ENCODE measurements at regions not wholly inside any gene's neighbourhood (a gene's known extent, or its start where the extent isn't known, plus 50 kb on each side); places are given as distances from the start of the nearest gene placed in this dataset.

GRCh38 chr15:77543159-77543882, 89.4 kb downstream of the LINGO1 start (continued):
- TF ChIP-seq ZC3H11A (IDR thresholded peaks at IDR 0.05; ENCODE audit: low read depth, low read length): no peak
- no peak for TF ChIP-seq ZNF395 (CRISPR knock-in tag; IDR thresholded peaks at IDR 0.05)
- TF ChIP-seq KDM5B (IDR thresholded peaks at IDR 0.05; ENCODE audit: insufficient replicate concordance, low read depth, low read length): no peak
- no peak for TF ChIP-seq ZNF165 (CRISPR knock-in tag; IDR thresholded peaks at IDR 0.05; ENCODE audit: borderline replicate concordance)
- peak; percentile 89 for TF ChIP-seq RB1 (IDR thresholded peaks at IDR 0.05; ENCODE audit: low read depth)
- TF ChIP-seq NELFE (IDR thresholded peaks at IDR 0.05; ENCODE audit: insufficient read depth, insufficient read length): no peak
- TF ChIP-seq NR1H2 (CRISPR knock-in tag; IDR thresholded peaks at IDR 0.05): no peak
- no peak for TF ChIP-seq ZNF639 (CRISPR knock-in tag; conservative IDR thresholded peaks at IDR 0.05 in 1 of 2, IDR thresholded peaks at IDR 0.05 in 1 of 2)
- no peak for TF ChIP-seq TSC22D4 (tag; IDR thresholded peaks at IDR 0.05)
- TF ChIP-seq SMAD3 (CRISPR knock-in tag; conservative IDR thresholded peaks at IDR 0.05): no peak
- no peak for TF ChIP-seq ZNF512 (tag; IDR thresholded peaks at IDR 0.05)
- no peak for TF ChIP-seq ZNF197 (CRISPR knock-in tag; IDR thresholded peaks at IDR 0.05; ENCODE audit: low read depth)
- TF ChIP-seq, protein P1, sequence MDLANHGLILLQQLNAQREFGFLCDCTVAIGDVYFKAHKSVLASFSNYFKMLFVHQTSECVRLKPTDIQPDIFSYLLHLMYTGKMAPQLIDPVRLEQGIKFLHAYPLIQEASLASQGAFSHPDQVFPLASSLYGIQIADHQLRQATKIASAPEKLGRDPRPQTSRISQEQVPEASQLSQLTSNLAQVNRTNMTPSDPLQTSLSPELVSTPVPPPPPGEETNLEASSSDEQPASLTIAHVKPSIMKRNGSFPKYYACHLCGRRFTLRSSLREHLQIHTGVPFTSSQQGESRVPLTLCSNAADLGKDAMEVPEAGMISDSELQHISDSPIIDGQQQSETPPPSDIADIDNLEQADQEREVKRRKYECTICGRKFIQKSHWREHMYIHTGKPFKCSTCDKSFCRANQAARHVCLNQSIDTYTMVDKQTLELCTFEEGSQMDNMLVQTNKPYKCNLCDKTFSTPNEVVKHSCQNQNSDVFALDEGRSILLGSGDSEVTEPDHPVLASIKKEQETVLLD (IDR thresholded peaks at IDR 0.05): no peak
- no peak for TF ChIP-seq ATF6 (CRISPR knock-in tag; IDR thresholded peaks at IDR 0.05)
- no peak for TF ChIP-seq CCAR2 (IDR thresholded peaks at IDR 0.05; ENCODE audit: low read depth, low read length)
- peak; percentile 97 to 99 (median 97) for TF ChIP-seq CTCF (IDR thresholded peaks at IDR 0.05 in 2 of 3, conservative IDR thresholded peaks at IDR 0.05 in 1 of 3; ENCODE audit: insufficient read depth in 2 of 3, low read depth in 1 of 3, low read length in 3 of 3)
- no peak for TF ChIP-seq ETV5 (CRISPR knock-in tag; IDR thresholded peaks at IDR 0.05; ENCODE audit: low read depth)

All from K562 (cell line).